PC-9 (cell line): ENCODE measurements at regions not wholly inside any gene's neighbourhood (a gene's known extent, or its start where the extent isn't known, plus 50 kb on each side); places are given as distances from the start of the nearest gene placed in this dataset.
A peak's percentile ranks its signal among the peaks of the same experiment; 100 is the strongest.

Experiments used
- BruUV-seq: library from RNA; stranded (reverse); fragments of 400-500 nt; replicated peaks from 2 replicates; lab custom pipeline; 2021; lab: Mats Ljungman, UMichigan
- CTCF ChIA-PET: fragments of 300-600 bp; sonication (Branson Sonifier 250); formaldehyde crosslinking; loops from one replicate; lab custom pipeline; 2022; ENCODE audit warnings: antibody characterized with exemption; lab: Charles Lee
- POLR2A ChIA-PET: fragments of 300-600 bp; sonication (Branson Sonifier 250); formaldehyde crosslinking; loops from one replicate; lab custom pipeline; 2022; ENCODE audit warnings: antibody characterized with exemption; ENCODE audit not compliant: unreplicated experiment; lab: Charles Lee
- DNase-seq, 2 experiments: peaks; one replicate each; pipeline versions ENCODE4 v3.0.0 to v3.0.0-alpha.2; 2015 to 2022; ENCODE audit warnings: mixed read lengths in 1 of 2
- H2AFZ ChIP-seq: fragments of 200-600 bp; sonication (generic); 2 replicates; pipeline ENCODE4 v1.8.1; 2017; ENCODE audit warnings: antibody characterized with exemption
- H3F3A ChIP-seq: fragments of 200-600 bp; sonication (generic); 2 replicates; pipeline ENCODE4 v1.8.1; 2017; ENCODE audit warnings: antibody characterized with exemption, mild to moderate bottlenecking, low read depth; ENCODE audit not compliant: insufficient read depth
- H3K27ac ChIP-seq: fragments of 200-600 bp; sonication (generic); 2 replicates; pipeline ENCODE4 v1.6.1; 2016; ENCODE audit warnings: mixed run types
- H3K27me3 ChIP-seq: fragments of 200-600 bp; sonication (generic); 2 replicates; pipeline ENCODE4 v1.6.1; 2016; ENCODE audit warnings: low read depth, mixed run types; ENCODE audit not compliant: insufficient read depth
- H3K36me3 ChIP-seq: fragments of 200-600 bp; sonication (generic); 2 replicates; pipeline ENCODE4 v1.6.1; 2016; ENCODE audit warnings: low read depth, mixed run types
- H3K4me1 ChIP-seq: fragments of 200-600 bp; sonication (generic); replicated peaks from 2 replicates; pipeline ENCODE4 v1.6.1; 2016; ENCODE audit warnings: mixed run types; ENCODE audit not compliant: insufficient read depth
- H3K4me2 ChIP-seq: fragments of 200-600 bp; sonication (generic); 2 replicates; pipeline ENCODE4 v1.6.1; 2017; ENCODE audit warnings: mixed run types
- H3K4me3 ChIP-seq: fragments of 200-600 bp; sonication (generic); 2 replicates; pipeline ENCODE4 v1.6.1; 2016; ENCODE audit warnings: mixed run types
- H3K79me2 ChIP-seq: fragments of 200-600 bp; sonication (generic); 2 replicates; pipeline ENCODE4 v1.6.1; 2017; ENCODE audit warnings: low read depth, mixed run types
- H3K9me2 ChIP-seq: fragments of 200-600 bp; sonication (generic); 2 replicates; pipeline ENCODE4 v1.8.1; 2017; ENCODE audit warnings: mild to moderate bottlenecking; ENCODE audit not compliant: insufficient read depth
- H3K9me3 ChIP-seq: fragments of 200-600 bp; sonication (generic); 2 replicates; pipeline ENCODE4 v1.8.1; 2016; ENCODE audit warnings: low read depth; ENCODE audit not compliant: insufficient read depth
- H4K20me1 ChIP-seq: fragments of 200-600 bp; sonication (generic); 2 replicates; pipeline ENCODE4 v1.8.1; 2017; ENCODE audit not compliant: insufficient read depth
- EZH2 ChIP-seq: fragments of 200-600 bp; sonication (generic); IDR thresholded peaks from 2 replicates; pipeline ENCODE4 v1.8.0; 2017; ENCODE audit warnings: antibody characterized with exemption, low read depth
- intact Hi-C: fragments of 100-400 bp; cut with micrococcal nuclease; formaldehyde crosslinking; loops from one replicate; pipeline ENCODE4 v1.10.0; 2022; ENCODE audit not compliant: unreplicated experiment
- TF ChIP-seq, protein P1 (sequence below): fragments of 200-600 bp; sonication (generic); conservative IDR thresholded peaks from 2 replicates; pipeline ENCODE4 v1.6.1; 2017; ENCODE audit warnings: mixed run types, antibody characterized with exemption, mild to moderate bottlenecking, moderate library complexity

- Histone ChIP-seq H3K4me1 (peaks cover 47% of the 10 kb centered on the region), H2AFZ (peak overlapping the region; percentile 68; the same call in 1 of the 2 replicates), H3K4me3 (no peak overlapping the region), H4K20me1 (no peaks in the 10 kb centered on the region), H3K9me3 (no peaks in the 10 kb centered on the region), H3F3A (peaks cover 19% of the 10 kb centered on the region; the same call in 1 of the 2 replicates), H3K27me3 (no peaks in the 10 kb centered on the region), H3K27ac (peak overlapping the region; percentile 78), H3K9me2 (no peaks in the 10 kb centered on the region), H3K36me3 (no peaks in the 10 kb centered on the region), H3K79me2 (no peaks in the 10 kb centered on the region), H3K4me2 (peak overlapping the region; percentile 56)
- CTCF ChIA-PET, result no interaction called here
- peak in 1 of 2 experiments; percentile 67 for DNase-seq
- intact Hi-C loops, result loop anchor here (2.0 to 10.0 kb wide), 2 partner anchors 15 to 457 kb away; partner anchors contain the start of gene STC2
- TF ChIP-seq EZH2, result no peak
- TF ChIP-seq, protein P1, sequence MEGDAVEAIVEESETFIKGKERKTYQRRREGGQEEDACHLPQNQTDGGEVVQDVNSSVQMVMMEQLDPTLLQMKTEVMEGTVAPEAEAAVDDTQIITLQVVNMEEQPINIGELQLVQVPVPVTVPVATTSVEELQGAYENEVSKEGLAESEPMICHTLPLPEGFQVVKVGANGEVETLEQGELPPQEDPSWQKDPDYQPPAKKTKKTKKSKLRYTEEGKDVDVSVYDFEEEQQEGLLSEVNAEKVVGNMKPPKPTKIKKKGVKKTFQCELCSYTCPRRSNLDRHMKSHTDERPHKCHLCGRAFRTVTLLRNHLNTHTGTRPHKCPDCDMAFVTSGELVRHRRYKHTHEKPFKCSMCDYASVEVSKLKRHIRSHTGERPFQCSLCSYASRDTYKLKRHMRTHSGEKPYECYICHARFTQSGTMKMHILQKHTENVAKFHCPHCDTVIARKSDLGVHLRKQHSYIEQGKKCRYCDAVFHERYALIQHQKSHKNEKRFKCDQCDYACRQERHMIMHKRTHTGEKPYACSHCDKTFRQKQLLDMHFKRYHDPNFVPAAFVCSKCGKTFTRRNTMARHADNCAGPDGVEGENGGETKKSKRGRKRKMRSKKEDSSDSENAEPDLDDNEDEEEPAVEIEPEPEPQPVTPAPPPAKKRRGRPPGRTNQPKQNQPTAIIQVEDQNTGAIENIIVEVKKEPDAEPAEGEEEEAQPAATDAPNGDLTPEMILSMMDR, result no peak
- POLR2A ChIA-PET, result no interaction called here
- BruUV-seq, result TSS peak; percentile 62
Measured at GRCh38 chr5:173781432-173781815, 106.7 kb upstream of the CPEB4 start.

DNA sequence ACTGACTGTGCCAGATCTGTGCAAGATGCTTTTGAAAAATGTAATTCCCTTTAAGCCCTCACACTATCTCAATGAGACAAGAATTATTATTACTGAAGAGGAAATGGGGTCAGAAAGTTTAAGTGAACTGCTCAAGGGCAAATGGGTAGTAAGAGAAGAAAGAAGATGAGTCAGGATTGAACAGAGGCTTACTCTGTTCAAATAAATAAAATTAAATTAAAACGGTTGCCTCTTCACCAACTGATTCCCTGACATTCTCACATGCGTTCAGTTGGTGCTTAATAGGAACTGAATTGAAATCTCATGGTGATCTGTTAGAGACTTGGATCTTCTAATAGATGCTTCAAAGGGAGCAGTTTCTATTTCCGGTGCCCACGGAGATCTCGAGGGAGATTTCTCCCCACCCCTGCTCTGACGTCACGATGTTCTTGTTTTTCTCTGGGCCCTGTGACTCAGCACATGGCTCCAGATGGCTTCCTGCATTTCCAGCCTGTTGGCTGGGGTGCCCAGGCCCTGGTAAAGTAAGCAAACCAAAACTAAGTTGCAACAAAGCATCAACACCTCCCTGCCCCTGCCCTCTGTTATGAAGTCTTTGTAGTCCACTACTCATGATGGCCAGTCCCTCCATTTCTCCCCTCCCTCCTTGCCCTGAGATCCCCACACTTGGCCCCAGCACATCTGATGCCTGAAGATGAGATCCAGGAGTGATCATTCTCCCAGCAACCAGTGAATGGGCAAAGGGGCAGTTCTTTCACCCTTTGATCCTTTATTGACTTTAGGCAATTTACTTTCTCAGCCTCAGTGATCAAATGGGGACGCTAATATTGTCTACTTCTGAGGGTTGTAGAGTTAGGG lies 106.1 kb upstream of the CPEB4 start:
- peak; percentile 56 to 62 for DNase-seq
- intact Hi-C loops, result loop anchor here (1.0 to 10.0 kb wide), 3 partner anchors 15 to 457 kb away; partner anchors contain the start of gene STC2
- Histone ChIP-seq H3K4me2 (peak overlapping the region; percentile 56), H3K4me1 (peaks cover 47% of the 10 kb centered on the region), H3K27me3 (no peaks in the 10 kb centered on the region), H3K4me3 (peak overlapping the region; percentile 7; the same call in 1 of the 2 replicates), H3K9me3 (no peaks in the 10 kb centered on the region), H3K79me2 (no peaks in the 10 kb centered on the region), H4K20me1 (no peaks in the 10 kb centered on the region), H3F3A (peaks cover 19% of the 10 kb centered on the region; the same call in 1 of the 2 replicates), H3K36me3 (no peaks in the 10 kb centered on the region), H2AFZ (peak overlapping the region; percentile 68), H3K27ac (peak overlapping the region; percentile 78), H3K9me2 (no peaks in the 10 kb centered on the region)
- CTCF ChIA-PET, result no interaction called here
- BruUV-seq, result TSS peak; percentile 21
- POLR2A ChIA-PET, result no interaction called here
- no peak for TF ChIP-seq EZH2
- TF ChIP-seq, protein P1, result no peak

DNA sequence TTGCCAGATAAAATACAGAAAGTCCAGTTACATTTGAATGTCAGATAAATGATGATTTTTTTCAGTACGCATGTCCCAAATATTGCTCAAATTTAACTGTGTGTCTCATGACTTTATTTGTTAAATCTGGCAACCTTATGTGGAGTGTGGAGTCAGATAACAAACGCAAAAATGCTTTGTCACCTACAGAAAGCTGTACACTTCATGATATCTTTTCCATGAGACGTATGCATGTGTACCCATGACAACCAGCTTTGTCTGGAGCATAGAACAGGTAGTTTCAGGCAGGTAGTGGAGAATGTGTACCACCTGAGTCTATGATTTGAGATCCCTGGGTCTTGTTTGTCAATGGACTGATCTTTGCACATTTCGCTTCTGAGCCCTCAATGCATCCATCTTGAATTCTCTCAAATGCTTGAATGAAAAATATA lies 105.5 kb upstream of the CPEB4 start:
- ChIA-PET POLR2A (no interaction called here), CTCF (no interaction called here)
- Histone ChIP-seq H3K36me3 (no peaks in the 10 kb centered on the region), H3K79me2 (no peaks in the 10 kb centered on the region), H2AFZ (0 out of 2 replicates have a peak overlapping the region, but pooled peaks have one; percentile 68), H3K4me3 (no peak overlapping the region), H3K27ac (peak overlapping the region; percentile 78), H3F3A (peaks cover 19% of the 10 kb centered on the region; the same call in 1 of the 2 replicates), H4K20me1 (no peaks in the 10 kb centered on the region), H3K27me3 (no peaks in the 10 kb centered on the region), H3K9me3 (no peaks in the 10 kb centered on the region), H3K4me2 (peak overlapping the region; percentile 56), H3K4me1 (peaks cover 47% of the 10 kb centered on the region), H3K9me2 (no peaks in the 10 kb centered on the region)
- intact Hi-C loops, result loop anchor here (1.0 to 10.0 kb wide), 2 partner anchors 42 to 458 kb away; partner anchors contain the start of gene STC2
- TF ChIP-seq EZH2, result no peak
- TF ChIP-seq, protein P1, result no peak
- DNase-seq, result no peak
- no TSS peak for BruUV-seq
